Ishikawa (cell line): ENCODE measurements at regions not wholly inside any gene's neighbourhood (a gene's known extent, or its start where the extent isn't known, plus 50 kb on each side); places are given as distances from the start of the nearest gene placed in this dataset.

ENCODE experiments used
- CEBPB ChIP-seq: IDR thresholded peaks from 2 replicates; pipeline ENCODE4 v1.6.1; 2012
- CREB1 ChIP-seq: IDR thresholded peaks from 2 replicates; pipeline ENCODE4 v1.6.1; 2012; ENCODE audit warnings: low read depth
- EGR1 ChIP-seq: IDR thresholded peaks from 2 replicates; pipeline ENCODE4 v1.6.1; 2012
- EP300 ChIP-seq: IDR thresholded peaks from 2 replicates; pipeline ENCODE4 v1.6.1; 2012; ENCODE audit warnings: borderline replicate concordance
- FOXM1 ChIP-seq: IDR thresholded peaks from 2 replicates; pipeline ENCODE4 v1.6.1; 2012; ENCODE audit warnings: low read depth, borderline replicate concordance
- MAX ChIP-seq: IDR thresholded peaks from 2 replicates; pipeline ENCODE4 v1.6.1; 2012
- NFIC ChIP-seq: IDR thresholded peaks from 2 replicates; pipeline ENCODE4 v1.6.1; 2012
- RAD21 ChIP-seq: IDR thresholded peaks from 2 replicates; pipeline ENCODE4 v1.6.1; 2012; ENCODE audit warnings: low read depth
- TAF1 ChIP-seq: IDR thresholded peaks from 2 replicates; pipeline ENCODE4 v1.6.1; 2012; ENCODE audit warnings: low read depth, mild to moderate bottlenecking
- TCF12 ChIP-seq: IDR thresholded peaks from 2 replicates; pipeline ENCODE4 v1.6.1; 2012; ENCODE audit warnings: low read depth
- TEAD4 ChIP-seq: IDR thresholded peaks from 2 replicates; pipeline ENCODE4 v1.6.1; 2012
- YY1 ChIP-seq: IDR thresholded peaks from 2 replicates; pipeline ENCODE4 v1.6.1; 2012; ENCODE audit warnings: low read depth
- ZBTB7A ChIP-seq: IDR thresholded peaks from 2 replicates; pipeline ENCODE4 v1.6.1; 2012; ENCODE audit warnings: low read depth
- TF ChIP-seq, protein P1 (sequence below): IDR thresholded peaks from 2 replicates; pipeline ENCODE4 v1.6.1; 2012
- TF ChIP-seq, protein P2 (sequence below): IDR thresholded peaks from 2 replicates; pipeline ENCODE4 v1.6.1; 2012; ENCODE audit warnings: low read depth, mild to moderate bottlenecking

DNA sequence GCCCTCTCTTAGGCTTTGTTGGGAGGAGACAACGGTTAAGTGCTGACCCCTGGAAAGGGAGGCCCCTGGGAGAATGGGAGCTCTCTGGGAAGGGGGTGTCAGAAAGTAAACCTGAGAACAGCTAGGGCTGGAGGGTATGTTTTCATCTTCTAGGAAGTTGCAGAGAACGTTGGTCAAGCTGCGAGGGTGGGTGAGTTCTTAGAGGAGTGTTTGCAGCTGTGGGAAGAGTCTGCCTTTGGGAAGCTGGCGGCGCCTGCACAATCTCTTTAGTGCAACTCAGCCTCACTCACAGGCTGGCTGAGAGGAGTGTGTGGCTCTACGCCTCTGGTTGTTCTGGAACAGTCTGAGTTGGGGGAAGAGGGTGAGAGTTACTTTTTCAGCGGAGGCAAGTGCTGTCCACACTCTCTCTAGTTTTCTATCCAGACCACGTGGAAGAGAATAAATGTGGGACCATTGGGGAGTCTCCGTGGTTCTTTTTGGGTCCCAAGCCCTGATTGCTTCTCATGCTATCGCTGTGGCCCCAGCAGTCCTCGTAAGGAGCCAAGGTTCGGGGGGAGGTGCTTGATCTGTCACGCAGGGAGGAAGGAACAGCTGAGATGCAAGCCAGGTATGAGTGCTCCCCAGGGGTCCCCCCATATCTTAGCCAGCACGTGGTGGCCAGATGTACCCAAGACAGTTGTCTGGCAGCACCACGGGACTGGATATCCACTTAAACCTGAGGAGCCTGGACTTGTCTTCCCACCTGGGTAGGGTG is 237.2 kb downstream of the BUB3 start:
- no peak for TF ChIP-seq TEAD4
- TF ChIP-seq TCF12: no peak
- TF ChIP-seq, protein P1, sequence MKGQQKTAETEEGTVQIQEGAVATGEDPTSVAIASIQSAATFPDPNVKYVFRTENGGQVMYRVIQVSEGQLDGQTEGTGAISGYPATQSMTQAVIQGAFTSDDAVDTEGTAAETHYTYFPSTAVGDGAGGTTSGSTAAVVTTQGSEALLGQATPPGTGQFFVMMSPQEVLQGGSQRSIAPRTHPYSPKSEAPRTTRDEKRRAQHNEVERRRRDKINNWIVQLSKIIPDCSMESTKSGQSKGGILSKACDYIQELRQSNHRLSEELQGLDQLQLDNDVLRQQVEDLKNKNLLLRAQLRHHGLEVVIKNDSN: no peak
- no peak for TF ChIP-seq FOXM1
- TF ChIP-seq, protein P2, sequence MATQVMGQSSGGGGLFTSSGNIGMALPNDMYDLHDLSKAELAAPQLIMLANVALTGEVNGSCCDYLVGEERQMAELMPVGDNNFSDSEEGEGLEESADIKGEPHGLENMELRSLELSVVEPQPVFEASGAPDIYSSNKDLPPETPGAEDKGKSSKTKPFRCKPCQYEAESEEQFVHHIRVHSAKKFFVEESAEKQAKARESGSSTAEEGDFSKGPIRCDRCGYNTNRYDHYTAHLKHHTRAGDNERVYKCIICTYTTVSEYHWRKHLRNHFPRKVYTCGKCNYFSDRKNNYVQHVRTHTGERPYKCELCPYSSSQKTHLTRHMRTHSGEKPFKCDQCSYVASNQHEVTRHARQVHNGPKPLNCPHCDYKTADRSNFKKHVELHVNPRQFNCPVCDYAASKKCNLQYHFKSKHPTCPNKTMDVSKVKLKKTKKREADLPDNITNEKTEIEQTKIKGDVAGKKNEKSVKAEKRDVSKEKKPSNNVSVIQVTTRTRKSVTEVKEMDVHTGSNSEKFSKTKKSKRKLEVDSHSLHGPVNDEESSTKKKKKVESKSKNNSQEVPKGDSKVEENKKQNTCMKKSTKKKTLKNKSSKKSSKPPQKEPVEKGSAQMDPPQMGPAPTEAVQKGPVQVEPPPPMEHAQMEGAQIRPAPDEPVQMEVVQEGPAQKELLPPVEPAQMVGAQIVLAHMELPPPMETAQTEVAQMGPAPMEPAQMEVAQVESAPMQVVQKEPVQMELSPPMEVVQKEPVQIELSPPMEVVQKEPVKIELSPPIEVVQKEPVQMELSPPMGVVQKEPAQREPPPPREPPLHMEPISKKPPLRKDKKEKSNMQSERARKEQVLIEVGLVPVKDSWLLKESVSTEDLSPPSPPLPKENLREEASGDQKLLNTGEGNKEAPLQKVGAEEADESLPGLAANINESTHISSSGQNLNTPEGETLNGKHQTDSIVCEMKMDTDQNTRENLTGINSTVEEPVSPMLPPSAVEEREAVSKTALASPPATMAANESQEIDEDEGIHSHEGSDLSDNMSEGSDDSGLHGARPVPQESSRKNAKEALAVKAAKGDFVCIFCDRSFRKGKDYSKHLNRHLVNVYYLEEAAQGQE: no peak
- no peak for TF ChIP-seq TAF1
- TF ChIP-seq YY1: no peak
- TF ChIP-seq EP300: no peak
- TF ChIP-seq RAD21: no peak
- TF ChIP-seq CEBPB: no peak
- no peak for TF ChIP-seq NFIC
- no peak for TF ChIP-seq CREB1
- no peak for TF ChIP-seq ZBTB7A
- TF ChIP-seq MAX: no peak
- no peak for TF ChIP-seq EGR1

- no peak for TF ChIP-seq RAD21
Measured at GRCh38 chr10:123392182-123392963, 238.2 kb downstream of the BUB3 start.

GRCh38 chr10:123393170-123393569 is 239.0 kb downstream of the BUB3 start:
- TF ChIP-seq YY1 (no peak), TCF12 (no peak), TEAD4 (no peak), ZBTB7A (no peak), RAD21 (no peak), FOXM1 (no peak), TAF1 (no peak), MAX (no peak)
- TF ChIP-seq, protein P1: no peak

GRCh38 chr10:123394382-123394781 is 240.2 kb downstream of the BUB3 start:
- TF ChIP-seq TAF1 (no peak), CEBPB (no peak), MAX (no peak), TEAD4 (no peak)
- TF ChIP-seq, protein P1: no peak

- TF ChIP-seq NFIC: no peak
- no peak for TF ChIP-seq EP300
- no peak for TF ChIP-seq MAX
- TF ChIP-seq TEAD4: no peak
- TF ChIP-seq TCF12: no peak
- no peak for TF ChIP-seq CEBPB
- no peak for TF ChIP-seq FOXM1
- no peak for TF ChIP-seq EGR1
- TF ChIP-seq, protein P2: no peak
- TF ChIP-seq ZBTB7A: no peak
- no peak for TF ChIP-seq CREB1
Measured at GRCh38 chr10:123395906-123396305, 241.7 kb downstream of the BUB3 start.
